RWPE1 (cell line): ENCODE measurements at regions not wholly inside any gene's neighbourhood (a gene's known extent, or its start where the extent isn't known, plus 50 kb on each side); places are given as distances from the start of the nearest gene placed in this dataset.

Experiments
- CTCF ChIA-PET: fragments of 350-600 bp; sonication (Branson Sonifier 250); formaldehyde crosslinking; extraction: SDS; loops from one replicate; lab custom pipeline; 2021; lab: Yijun Ruan, JAX
- POLR2A ChIA-PET: fragments of 400-600 bp; formaldehyde crosslinking; extraction: SDS; loops from one replicate; lab custom pipeline; 2020; ENCODE audit warnings: antibody characterized with exemption; ENCODE audit not compliant: low non-redundant PET; lab: Yijun Ruan, JAX
- DNase-seq: peaks from one replicate; pipeline ENCODE4 v3.0.0; 2012; ENCODE audit warnings: low spot score
- H3K27ac ChIP-seq: fragments of 450-650 bp; 2 replicates; pipeline ENCODE4 v1.5.1; 2017
- CTCF ChIP-seq: fragments of 450-650 bp; conservative IDR thresholded peaks from 2 replicates; pipeline ENCODE4 v1.5.1; 2017; ENCODE audit warnings: low read depth, mild to moderate bottlenecking

DNA sequence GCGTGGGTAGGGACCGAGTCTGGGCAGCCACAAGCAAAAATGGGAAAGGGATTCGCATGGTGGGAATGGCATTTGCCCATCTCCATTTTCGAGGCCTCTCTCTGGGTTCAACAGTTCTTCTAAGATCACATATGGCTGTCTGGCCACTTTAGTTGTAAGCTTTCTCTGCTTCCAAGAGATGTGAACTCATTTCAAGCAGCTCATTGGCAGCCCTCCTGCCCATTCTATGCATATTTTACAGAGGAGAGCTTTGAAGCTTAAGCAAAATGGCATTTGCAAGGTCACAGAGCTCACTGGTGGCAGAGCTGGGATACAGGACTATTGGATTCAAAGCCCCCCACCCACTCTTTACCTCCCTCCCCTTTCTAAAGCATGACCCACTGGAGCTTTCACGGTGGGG lies 93.7 kb downstream of the HHIPL2 start:
- ChIA-PET CTCF (interaction anchor here (0.8 to 2.3 kb wide), 5 partner anchors 9 to 976 kb away, joined by 3 to 20 read pairs (median 9); no protein-coding TSS in a partner anchor), POLR2A (no interaction called here)
- H3K27ac ChIP-seq = no peak overlapping the region
- no peak for TF ChIP-seq CTCF
- DNase-seq = no peak

DNA sequence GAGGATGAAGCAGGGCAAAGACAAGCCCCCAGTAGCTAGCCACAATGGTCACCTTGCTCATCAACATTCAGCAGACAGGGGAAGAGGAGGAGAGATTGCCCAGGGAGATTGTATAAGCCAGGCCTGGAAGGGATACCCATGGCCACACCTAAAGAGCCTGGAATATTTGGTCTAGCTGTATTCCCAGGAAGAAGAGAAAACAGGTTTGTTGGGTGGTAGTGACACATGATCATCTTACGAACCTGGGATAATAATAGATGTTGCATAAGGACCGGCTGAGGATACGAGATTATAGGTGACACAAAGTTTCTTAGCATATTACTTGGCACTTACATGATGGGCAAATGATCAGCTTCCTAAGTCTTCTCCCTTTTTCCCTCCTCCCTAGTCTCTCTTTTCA lies 95.9 kb downstream of the HHIPL2 start:
- H3K27ac ChIP-seq = no peak overlapping the region
- DNase-seq = no peak
- POLR2A ChIA-PET = no interaction called here
- TF ChIP-seq CTCF = no peak
- CTCF ChIA-PET = interaction anchor here (1.3 kb wide), 1 partner anchor 13 kb away, joined by 5 read pairs; no protein-coding TSS in a partner anchor

DNA sequence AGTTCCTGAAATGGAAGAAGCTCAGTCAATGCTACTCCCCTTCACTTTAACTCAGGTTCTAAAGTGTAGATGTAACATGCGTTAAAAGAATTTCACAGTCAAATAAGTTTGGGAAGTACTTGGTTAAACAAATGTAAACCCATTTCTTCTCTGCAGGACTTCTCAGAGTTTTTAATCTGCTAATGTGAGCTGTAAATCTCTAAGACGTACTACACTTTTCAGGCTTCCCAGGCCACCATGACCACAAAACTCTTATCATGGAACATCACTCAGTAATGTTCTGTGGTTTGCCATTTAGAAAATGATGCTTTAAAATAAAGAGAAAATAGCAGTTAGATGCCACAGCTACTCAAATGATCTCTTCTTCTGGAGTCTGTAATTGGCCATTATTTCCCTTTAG lies 104.3 kb downstream of the HHIPL2 start:
- POLR2A ChIA-PET = no interaction called here
- no peak for DNase-seq
- CTCF ChIA-PET = no interaction called here
- H3K27ac ChIP-seq = no peak overlapping the region
- no peak for TF ChIP-seq CTCF

GRCh38 chr1:222441066-222441465 lies 106.8 kb downstream of the HHIPL2 start:
- no peak overlapping the region for H3K27ac ChIP-seq
- CTCF ChIA-PET = interaction anchor here (0.6 to 0.8 kb wide), 3 partner anchors 15 to 274 kb away, joined by 3 to 6 read pairs (median 4); no protein-coding TSS in a partner anchor
- TF ChIP-seq CTCF = no peak
- POLR2A ChIA-PET = no interaction called here
- no peak for DNase-seq

GRCh38 chr1:222424826-222425225 lies 123.1 kb downstream of the HHIPL2 start:
- no peak for DNase-seq
- TF ChIP-seq CTCF = no peak
- H3K27ac ChIP-seq = no peak overlapping the region
- ChIA-PET POLR2A (no interaction called here), CTCF (no interaction called here)

DNA sequence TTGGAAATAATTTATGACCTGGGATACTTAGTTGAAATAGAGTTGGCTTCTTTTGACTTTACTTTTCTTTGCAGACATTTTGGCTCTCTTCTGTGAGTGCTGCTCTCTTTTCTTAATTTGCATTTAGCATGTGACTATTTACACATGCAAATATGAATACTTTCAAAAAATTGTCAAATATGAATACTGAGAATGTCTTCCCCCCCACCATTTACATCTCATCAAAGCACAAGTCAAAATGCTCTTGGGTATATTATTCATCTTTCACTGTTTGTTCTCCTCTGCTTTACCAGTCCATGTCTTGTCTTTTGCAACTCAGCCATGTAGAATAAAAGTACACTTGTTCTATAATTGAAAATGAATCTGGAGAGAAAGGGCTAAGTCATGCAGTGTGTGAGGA lies 126.5 kb downstream of the HHIPL2 start:
- CTCF ChIA-PET = no interaction called here

More for the DNA sequence above, 126.5 kb downstream of the HHIPL2 start:
- POLR2A ChIA-PET = no interaction called here
- no peak overlapping the region for H3K27ac ChIP-seq
- no peak for TF ChIP-seq CTCF
- DNase-seq = no peak
